Pons (tissue), 1 donor: ENCODE measurements at regions not wholly inside any gene's neighbourhood (a gene's known extent, or its start where the extent isn't known, plus 50 kb on each side); places are given as distances from the start of the nearest gene placed in this dataset.
"Not testable (repeated sequence)": the region's sequence is repeated elsewhere in the genome, so short reads cannot be mapped to it uniquely, and the experiment has no call there.

Experiments
- DNase-seq: peaks from one replicate; pipeline ENCODE4 v3.0.0-alpha.2; 2016; ENCODE audit warnings: low spot score

GRCh38 chr2:183532514-183532913, 408.3 kb downstream of the NUP35 start:
- no peak for DNase-seq

- DNase-seq = no peak
Measured at GRCh38 chr2:183533021-183533420, 408.8 kb downstream of the NUP35 start.

GRCh38 chr2:183536290-183536689, 412.0 kb downstream of the NUP35 start:
- no peak for DNase-seq

- DNase-seq = no peak
Measured at GRCh38 chr2:183536714-183537113, 412.5 kb downstream of the NUP35 start.

GRCh38 chr2:183541766-183542165, 417.5 kb downstream of the NUP35 start:
- no peak for DNase-seq

GRCh38 chr2:183542606-183543005, 418.4 kb downstream of the NUP35 start:
- no peak for DNase-seq

- no peak for DNase-seq
Measured at GRCh38 chr2:183543222-183543621, 419.0 kb downstream of the NUP35 start.

GRCh38 chr2:183543731-183544130, 419.5 kb downstream of the NUP35 start:
- no peak for DNase-seq

- DNase-seq = not testable (repeated sequence)
Measured at GRCh38 chr2:183546560-183547350, 422.5 kb downstream of the NUP35 start.

GRCh38 chr2:183552716-183553115, 428.5 kb downstream of the NUP35 start:
- DNase-seq = no peak

GRCh38 chr2:183564726-183565125, 440.5 kb downstream of the NUP35 start:
- no peak for DNase-seq

GRCh38 chr2:183575481-183575880, 451.2 kb downstream of the NUP35 start:
- no peak for DNase-seq

GRCh38 chr2:183579686-183580085, 455.4 kb downstream of the NUP35 start:
- no peak for DNase-seq

GRCh38 chr2:183592271-183592670, 468.0 kb downstream of the NUP35 start:
- DNase-seq = no peak

GRCh38 chr2:183594150-183594549, 469.9 kb downstream of the NUP35 start:
- no peak for DNase-seq

GRCh38 chr2:183597841-183598240, 473.6 kb downstream of the NUP35 start:
- DNase-seq = no peak

- DNase-seq = no peak
Measured at GRCh38 chr2:183604065-183604464, 479.8 kb downstream of the NUP35 start.

- DNase-seq = no peak
Measured at GRCh38 chr2:183605440-183605839, 481.2 kb downstream of the NUP35 start.

- DNase-seq = no peak
Measured at GRCh38 chr2:183606022-183606717, 481.9 kb downstream of the NUP35 start.

- no peak for DNase-seq
Measured at GRCh38 chr2:183606718-183607085, 482.5 kb downstream of the NUP35 start.

GRCh38 chr2:183607995-183608394, 483.8 kb downstream of the NUP35 start:
- no peak for DNase-seq

- no peak for DNase-seq
Measured at GRCh38 chr2:183608747-183609146, 484.5 kb downstream of the NUP35 start.

- DNase-seq = no peak
Measured at GRCh38 chr2:183610724-183611123, 486.5 kb downstream of the NUP35 start.
